ENCODE measurements at regions not wholly inside any gene's neighbourhood (a gene's known extent, or its start where the extent isn't known, plus 50 kb on each side); places are given as distances from the start of the nearest gene placed in this dataset.
"Not testable (repeated sequence)": the region's sequence is repeated elsewhere in the genome, so short reads cannot be mapped to it uniquely, and the experiment has no call there.

DNA sequence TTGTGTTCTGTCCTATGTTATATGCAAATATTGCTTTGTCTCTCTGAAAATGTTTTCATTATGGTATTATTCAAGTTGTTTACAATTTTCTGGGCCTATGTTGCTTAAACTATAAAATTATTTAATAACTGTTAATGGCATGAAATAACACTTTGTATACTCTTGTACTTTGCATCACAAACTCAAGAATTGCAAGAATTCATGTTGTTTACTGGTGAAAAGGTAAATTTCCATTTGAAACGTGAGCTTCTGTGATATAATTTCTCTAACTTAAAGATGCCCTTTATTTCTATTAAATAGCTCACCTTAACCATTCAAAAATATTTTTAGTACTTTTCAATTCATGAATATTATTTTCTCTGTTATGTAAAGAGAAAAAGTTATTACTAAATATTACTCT, 1504.2 kb downstream of the SUCLG1 start:
- no peak overlapping the region for H3K27ac ChIP-seq (ENCODE audit: poor library complexity, severe bottlenecking)
- TF ChIP-seq, protein P1, sequence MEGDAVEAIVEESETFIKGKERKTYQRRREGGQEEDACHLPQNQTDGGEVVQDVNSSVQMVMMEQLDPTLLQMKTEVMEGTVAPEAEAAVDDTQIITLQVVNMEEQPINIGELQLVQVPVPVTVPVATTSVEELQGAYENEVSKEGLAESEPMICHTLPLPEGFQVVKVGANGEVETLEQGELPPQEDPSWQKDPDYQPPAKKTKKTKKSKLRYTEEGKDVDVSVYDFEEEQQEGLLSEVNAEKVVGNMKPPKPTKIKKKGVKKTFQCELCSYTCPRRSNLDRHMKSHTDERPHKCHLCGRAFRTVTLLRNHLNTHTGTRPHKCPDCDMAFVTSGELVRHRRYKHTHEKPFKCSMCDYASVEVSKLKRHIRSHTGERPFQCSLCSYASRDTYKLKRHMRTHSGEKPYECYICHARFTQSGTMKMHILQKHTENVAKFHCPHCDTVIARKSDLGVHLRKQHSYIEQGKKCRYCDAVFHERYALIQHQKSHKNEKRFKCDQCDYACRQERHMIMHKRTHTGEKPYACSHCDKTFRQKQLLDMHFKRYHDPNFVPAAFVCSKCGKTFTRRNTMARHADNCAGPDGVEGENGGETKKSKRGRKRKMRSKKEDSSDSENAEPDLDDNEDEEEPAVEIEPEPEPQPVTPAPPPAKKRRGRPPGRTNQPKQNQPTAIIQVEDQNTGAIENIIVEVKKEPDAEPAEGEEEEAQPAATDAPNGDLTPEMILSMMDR (IDR thresholded peaks at IDR 0.05; ENCODE audit: poor library complexity, severe bottlenecking) = no peak

DNA sequence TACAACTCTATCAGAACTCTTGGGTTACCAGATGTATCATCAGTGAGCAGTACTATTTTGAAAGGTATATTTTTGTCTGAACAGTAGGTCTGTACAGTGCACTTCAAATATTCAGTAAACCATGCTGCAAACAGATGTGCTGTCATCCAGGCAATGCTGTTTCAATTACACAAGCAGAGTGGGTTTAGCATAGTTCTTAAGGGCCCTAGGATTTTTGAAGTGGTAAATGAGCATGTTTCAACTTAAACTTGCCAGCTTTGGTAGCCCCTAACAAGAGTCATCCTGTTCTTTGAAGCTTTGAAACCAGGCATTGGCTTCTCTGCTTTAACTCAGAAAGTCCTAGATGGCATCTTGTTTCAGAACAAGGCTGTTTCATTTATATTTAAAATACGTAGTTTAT, 1519.9 kb downstream of the SUCLG1 start:
- H3K4me3 ChIP-seq (ENCODE audit: severe bottlenecking) = no peak overlapping the region
- no peaks in the 10 kb centered on the region for H3K4me1 ChIP-seq (ENCODE audit: insufficient read depth, poor library complexity, severe bottlenecking)
- H3K27me3 ChIP-seq (ENCODE audit: insufficient read depth, poor library complexity, severe bottlenecking) = no peaks in the 10 kb centered on the region
- TF ChIP-seq, protein P1 (IDR thresholded peaks at IDR 0.05; ENCODE audit: poor library complexity, severe bottlenecking) = no peak
- DNase-seq (ENCODE audit: low spot score) (no peak), ATAC-seq (ENCODE audit: low read depth) (no peak)
- no peaks in the 10 kb centered on the region for H3K36me3 ChIP-seq (ENCODE audit: low read depth)
- no peaks in the 10 kb centered on the region for H3K9me3 ChIP-seq (ENCODE audit: severe bottlenecking)
- no peak overlapping the region for H3K27ac ChIP-seq (ENCODE audit: poor library complexity, severe bottlenecking)

More for the DNA sequence above, 1504.2 kb downstream of the SUCLG1 start:
- H3K9me3 ChIP-seq (ENCODE audit: severe bottlenecking) = no peaks in the 10 kb centered on the region
- DNase-seq (ENCODE audit: low spot score) (no peak), ATAC-seq (ENCODE audit: low read depth) (no peak)
- no peaks in the 10 kb centered on the region for H3K4me1 ChIP-seq (ENCODE audit: insufficient read depth, poor library complexity, severe bottlenecking)
- H3K4me3 ChIP-seq (ENCODE audit: severe bottlenecking) = no peak overlapping the region
- H3K27me3 ChIP-seq (ENCODE audit: insufficient read depth, poor library complexity, severe bottlenecking) = no peaks in the 10 kb centered on the region
- no peaks in the 10 kb centered on the region for H3K36me3 ChIP-seq (ENCODE audit: low read depth)

DNA sequence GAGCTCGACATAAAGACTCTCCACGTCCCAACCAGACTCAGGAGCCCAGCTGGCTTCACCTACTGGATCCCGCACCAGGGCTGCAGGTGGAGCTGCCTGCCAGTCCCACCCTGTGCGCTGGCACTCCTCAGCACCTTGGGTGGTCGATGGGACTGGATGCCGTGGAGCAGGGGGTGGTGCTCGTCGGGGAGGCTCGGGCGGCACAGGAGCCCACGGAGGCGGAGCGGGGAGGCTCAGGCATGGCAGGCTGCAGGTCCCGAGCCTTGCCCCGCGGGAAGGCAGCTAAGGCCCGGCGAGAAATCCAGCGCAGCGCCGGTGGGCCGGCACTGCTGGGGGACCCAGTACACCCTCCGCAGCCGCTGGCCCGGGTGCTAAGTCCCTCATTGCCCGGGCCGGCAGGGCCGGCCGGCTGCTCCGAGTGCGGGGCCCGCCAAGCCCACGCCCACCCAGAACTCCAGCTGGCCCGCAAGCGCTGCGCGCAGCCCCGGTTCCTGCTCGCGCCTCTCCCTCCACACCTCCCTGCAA, 1520.7 kb downstream of the SUCLG1 start:
- not testable (repeated sequence) for H3K4me1 ChIP-seq (ENCODE audit: insufficient read depth, poor library complexity, severe bottlenecking); DNase-seq (ENCODE audit: low spot score); H3K9me3 ChIP-seq (ENCODE audit: severe bottlenecking); H3K27ac ChIP-seq (ENCODE audit: poor library complexity, severe bottlenecking); H3K36me3 ChIP-seq (ENCODE audit: low read depth); H3K27me3 ChIP-seq (ENCODE audit: insufficient read depth, poor library complexity, severe bottlenecking); ATAC-seq (ENCODE audit: low read depth); H3K4me3 ChIP-seq (ENCODE audit: severe bottlenecking)

DNA sequence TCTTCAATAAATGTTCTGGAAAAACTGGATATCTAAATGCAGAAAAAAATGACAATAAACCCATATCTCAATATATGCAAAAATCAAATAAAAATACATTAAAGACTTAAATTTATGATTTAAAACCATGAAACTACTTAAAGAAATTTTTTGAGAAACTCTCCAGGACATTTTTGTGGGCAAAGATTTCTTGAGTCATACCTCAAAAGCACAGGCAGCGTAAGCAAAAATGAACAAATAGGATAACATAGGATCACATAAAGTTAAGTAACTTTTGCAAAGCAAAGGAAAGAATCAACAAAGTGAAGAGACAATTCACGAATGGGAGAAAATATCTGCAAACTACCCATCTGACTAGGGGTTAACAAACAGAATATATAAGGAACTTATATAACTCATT, 1545.5 kb downstream of the SUCLG1 start:
- DNase-seq (ENCODE audit: low spot score) (no peak), ATAC-seq (ENCODE audit: low read depth) (no peak)
- no peak overlapping the region for H3K27ac ChIP-seq (ENCODE audit: poor library complexity, severe bottlenecking)
- H3K4me1 ChIP-seq (ENCODE audit: insufficient read depth, poor library complexity, severe bottlenecking) = no peaks in the 10 kb centered on the region
- H3K36me3 ChIP-seq (ENCODE audit: low read depth) = no peaks in the 10 kb centered on the region
- H3K27me3 ChIP-seq (ENCODE audit: insufficient read depth, poor library complexity, severe bottlenecking) = no peaks in the 10 kb centered on the region
- no peaks in the 10 kb centered on the region for H3K9me3 ChIP-seq (ENCODE audit: severe bottlenecking)
- no peak overlapping the region for H3K4me3 ChIP-seq (ENCODE audit: severe bottlenecking)
- TF ChIP-seq, protein P1 (IDR thresholded peaks at IDR 0.05; ENCODE audit: poor library complexity, severe bottlenecking) = no peak

DNA sequence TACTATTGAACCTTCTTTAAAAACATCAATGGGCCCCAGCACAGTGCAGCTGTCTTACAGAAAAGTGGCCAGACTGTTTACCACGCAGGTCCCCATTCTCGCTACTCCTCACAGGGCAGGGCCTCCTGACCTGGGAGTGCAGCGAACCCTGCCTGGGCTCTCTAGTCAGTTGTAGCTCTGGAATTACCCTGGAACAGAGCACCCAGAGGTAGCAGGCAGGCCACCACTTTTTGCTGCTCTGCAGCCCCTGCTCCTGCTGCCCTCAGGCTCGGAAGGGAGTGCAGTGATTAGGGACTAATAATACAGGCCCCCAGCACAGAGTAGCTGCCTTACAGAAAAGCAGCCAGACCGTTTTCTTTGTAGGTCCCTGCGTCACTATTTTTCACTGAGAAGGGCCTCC, 1563.0 kb downstream of the SUCLG1 start:
- DNase-seq (ENCODE audit: low spot score) (peak; percentile 11), ATAC-seq (ENCODE audit: low read depth) (no peak)
- Histone ChIP-seq H3K27ac (ENCODE audit: poor library complexity, severe bottlenecking) (no peak overlapping the region), H3K4me3 (ENCODE audit: severe bottlenecking) (no peak overlapping the region), H3K4me1 (ENCODE audit: insufficient read depth, poor library complexity, severe bottlenecking) (no peaks in the 10 kb centered on the region), H3K9me3 (ENCODE audit: severe bottlenecking) (no peaks in the 10 kb centered on the region), H3K27me3 (ENCODE audit: insufficient read depth, poor library complexity, severe bottlenecking) (no peaks in the 10 kb centered on the region), H3K36me3 (ENCODE audit: low read depth) (no peaks in the 10 kb centered on the region)
- TF ChIP-seq, protein P1 (IDR thresholded peaks at IDR 0.05; ENCODE audit: poor library complexity, severe bottlenecking) = no peak

All from RWPE2 (cell line).